K562 (cell line): ENCODE measurements at regions not wholly inside any gene's neighbourhood (a gene's known extent, or its start where the extent isn't known, plus 50 kb on each side); places are given as distances from the start of the nearest gene placed in this dataset.

Experiments
- EZH2 ChIP-seq: IDR thresholded peaks from 2 replicates; pipeline ENCODE4 v1.6.1; 2012; ENCODE audit warnings: low read depth, mild to moderate bottlenecking, inconsistent platforms, low read length, borderline replicate concordance
- JUNB ChIP-seq: fragments of 450-650 bp; formaldehyde crosslinking; conservative IDR thresholded peaks from 2 replicates; pipeline ENCODE4 v1.4.0; 2020; ENCODE audit warnings: mild to moderate bottlenecking
- POLR2AphosphoS5 ChIP-seq: IDR thresholded peaks from 2 replicates; pipeline ENCODE4 v1.6.1; 2011; ENCODE audit warnings: mild to moderate bottlenecking, low read depth, low read length, moderate library complexity; ENCODE audit not compliant: control insufficient read depth, insufficient read depth
- POLR2B ChIP-seq: fragments of 450-650 bp; IDR thresholded peaks from 2 replicates; pipeline ENCODE4 v1.6.1; 2018; ENCODE audit warnings: low read depth; ENCODE audit not compliant: partially characterized antibody
- RCOR1 ChIP-seq, 2 experiments: IDR thresholded peaks; 2 replicates each; pipeline ENCODE4 v1.6.1; 2012; ENCODE audit warnings: low read depth in 2 of 2, low read length in 2 of 2, borderline replicate concordance in 1 of 2, improper control_type of control experiment in 1 of 2
- RHOXF2B ChIP-seq: fragments of 250-450 bp; sonication (Bioruptor Pico); conservative IDR thresholded peaks from 2 replicates; pipeline ENCODE4 v1.5.1; 2021
- SMARCA4 ChIP-seq: fragments of 450-650 bp; IDR thresholded peaks from 2 replicates; pipeline ENCODE4 v1.6.1; 2016
- SMC3 ChIP-seq: conservative IDR thresholded peaks from 2 replicates; pipeline ENCODE4 v1.6.1; 2011; ENCODE audit warnings: low read depth, low read length, improper control_type of control experiment; ENCODE audit not compliant: insufficient read depth
- ZBED1 ChIP-seq: IDR thresholded peaks from 2 replicates; pipeline ENCODE4 v1.6.1; 2014
- TF ChIP-seq, protein P1 (sequence below): fragments of 450-650 bp; IDR thresholded peaks from 2 replicates; pipeline ENCODE4 v1.6.1; 2016; ENCODE audit warnings: missing biosample characterization, missing genetic modification characterization
- TF ChIP-seq, protein P2 (sequence below), 3 experiments: IDR thresholded peaks in 2 of 3; conservative IDR thresholded peaks in 1 of 3; 2 replicates each; pipeline ENCODE4 v1.5.1; 2011 to 2012; ENCODE audit warnings: low read length in 3 of 3, mild to moderate bottlenecking in 3 of 3, control low read depth in 2 of 3, improper control_type of control experiment in 1 of 3, inconsistent platforms in 1 of 3, low read depth in 1 of 3, mixed read lengths in 1 of 3, moderate library complexity in 1 of 3; ENCODE audit not compliant: insufficient read depth in 2 of 3
- TF ChIP-seq, protein P3 (sequence below): fragments of 450-650 bp; formaldehyde crosslinking; IDR thresholded peaks from 2 replicates; pipeline ENCODE4 v1.4.0; 2020; ENCODE audit warnings: mild to moderate bottlenecking, moderate library complexity

DNA sequence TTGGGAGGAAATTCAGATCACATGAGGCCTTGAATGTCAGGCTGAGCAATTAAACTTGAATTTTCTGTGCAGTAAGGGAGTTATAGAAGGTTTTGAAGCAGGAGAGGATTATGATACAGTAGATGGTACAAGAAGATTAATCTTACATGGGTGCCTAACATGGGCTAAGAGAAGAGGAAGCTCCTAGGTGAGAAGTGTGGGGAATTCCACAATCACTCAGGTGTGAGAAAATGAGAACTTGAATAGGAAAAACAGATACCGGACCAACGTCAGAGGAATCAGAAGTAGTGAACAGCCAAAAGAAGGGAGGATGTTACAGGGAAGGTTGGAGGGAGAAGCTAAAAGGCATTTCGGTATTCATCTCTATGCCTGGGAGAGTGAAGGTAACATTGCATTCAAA is 250.7 kb upstream of the SLC35B3 start:
- TF ChIP-seq, protein P1, sequence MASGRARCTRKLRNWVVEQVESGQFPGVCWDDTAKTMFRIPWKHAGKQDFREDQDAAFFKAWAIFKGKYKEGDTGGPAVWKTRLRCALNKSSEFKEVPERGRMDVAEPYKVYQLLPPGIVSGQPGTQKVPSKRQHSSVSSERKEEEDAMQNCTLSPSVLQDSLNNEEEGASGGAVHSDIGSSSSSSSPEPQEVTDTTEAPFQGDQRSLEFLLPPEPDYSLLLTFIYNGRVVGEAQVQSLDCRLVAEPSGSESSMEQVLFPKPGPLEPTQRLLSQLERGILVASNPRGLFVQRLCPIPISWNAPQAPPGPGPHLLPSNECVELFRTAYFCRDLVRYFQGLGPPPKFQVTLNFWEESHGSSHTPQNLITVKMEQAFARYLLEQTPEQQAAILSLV (tag): no peak
- TF ChIP-seq JUNB (no peak), POLR2AphosphoS5 (no peak), EZH2 (no peak), SMARCA4 (no peak), RCOR1 (IDR thresholded peaks at IDR 0.05; ENCODE audit: borderline replicate concordance in 1 of 2, low read depth in 2 of 2, low read length in 2 of 2) (no peak), RHOXF2B (no peak), POLR2B (no peak), ZBED1 (no peak), SMC3 (no peak)
- TF ChIP-seq, protein P2, sequence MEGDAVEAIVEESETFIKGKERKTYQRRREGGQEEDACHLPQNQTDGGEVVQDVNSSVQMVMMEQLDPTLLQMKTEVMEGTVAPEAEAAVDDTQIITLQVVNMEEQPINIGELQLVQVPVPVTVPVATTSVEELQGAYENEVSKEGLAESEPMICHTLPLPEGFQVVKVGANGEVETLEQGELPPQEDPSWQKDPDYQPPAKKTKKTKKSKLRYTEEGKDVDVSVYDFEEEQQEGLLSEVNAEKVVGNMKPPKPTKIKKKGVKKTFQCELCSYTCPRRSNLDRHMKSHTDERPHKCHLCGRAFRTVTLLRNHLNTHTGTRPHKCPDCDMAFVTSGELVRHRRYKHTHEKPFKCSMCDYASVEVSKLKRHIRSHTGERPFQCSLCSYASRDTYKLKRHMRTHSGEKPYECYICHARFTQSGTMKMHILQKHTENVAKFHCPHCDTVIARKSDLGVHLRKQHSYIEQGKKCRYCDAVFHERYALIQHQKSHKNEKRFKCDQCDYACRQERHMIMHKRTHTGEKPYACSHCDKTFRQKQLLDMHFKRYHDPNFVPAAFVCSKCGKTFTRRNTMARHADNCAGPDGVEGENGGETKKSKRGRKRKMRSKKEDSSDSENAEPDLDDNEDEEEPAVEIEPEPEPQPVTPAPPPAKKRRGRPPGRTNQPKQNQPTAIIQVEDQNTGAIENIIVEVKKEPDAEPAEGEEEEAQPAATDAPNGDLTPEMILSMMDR (IDR thresholded peaks at IDR 0.05 in 2 of 3, conservative IDR thresholded peaks at IDR 0.05 in 1 of 3; ENCODE audit: insufficient read depth in 2 of 3, low read depth in 1 of 3, low read length in 3 of 3): no peak
- TF ChIP-seq, protein P3, sequence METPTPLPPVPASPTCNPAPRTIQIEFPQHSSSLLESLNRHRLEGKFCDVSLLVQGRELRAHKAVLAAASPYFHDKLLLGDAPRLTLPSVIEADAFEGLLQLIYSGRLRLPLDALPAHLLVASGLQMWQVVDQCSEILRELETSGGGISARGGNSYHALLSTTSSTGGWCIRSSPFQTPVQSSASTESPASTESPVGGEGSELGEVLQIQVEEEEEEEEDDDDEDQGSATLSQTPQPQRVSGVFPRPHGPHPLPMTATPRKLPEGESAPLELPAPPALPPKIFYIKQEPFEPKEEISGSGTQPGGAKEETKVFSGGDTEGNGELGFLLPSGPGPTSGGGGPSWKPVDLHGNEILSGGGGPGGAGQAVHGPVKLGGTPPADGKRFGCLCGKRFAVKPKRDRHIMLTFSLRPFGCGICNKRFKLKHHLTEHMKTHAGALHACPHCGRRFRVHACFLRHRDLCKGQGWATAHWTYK (CRISPR knock-in tag): no peak
